K562 (cell line): ENCODE measurements at regions not wholly inside any gene's neighbourhood (a gene's known extent, or its start where the extent isn't known, plus 50 kb on each side); places are given as distances from the start of the nearest gene placed in this dataset.

ENCODE experiments used
- BCL6 ChIP-seq: fragments of 250-450 bp; sonication (Bioruptor Pico); IDR thresholded peaks from 2 replicates; pipeline ENCODE4 v1.4.0; 2020
- CEBPG ChIP-seq, 3 experiments: fragments of 200-800 bp in 1 of 3; sonication (Bioruptor generic) in 1 of 3; sonication (generic) in 1 of 3; formaldehyde crosslinking in 1 of 3; IDR thresholded peaks in 2 of 3; conservative IDR thresholded peaks in 1 of 3; 2 replicates each; pipeline versions ENCODE4 v1.6.1 to v1.8.0; 2016 to 2022; ENCODE audit warnings: missing compliant biosample characterization in 2 of 3, missing genetic modification characterization in 2 of 3, mild to moderate bottlenecking in 1 of 3, missing genetic modification reagents in 1 of 3
- CREBBP ChIP-seq: IDR thresholded peaks from one replicate; pipeline ENCODE4 v1.6.1; 2012; ENCODE audit warnings: low read depth, mild to moderate bottlenecking, control low read depth, inconsistent platforms, low read length
- E2F4 ChIP-seq: sonication (generic); formaldehyde crosslinking; IDR thresholded peaks from 2 replicates; pipeline ENCODE4 v1.8.0; 2022; ENCODE audit warnings: mild to moderate bottlenecking, low read depth, missing genetic modification reagents
- ELF2 ChIP-seq: fragments of 250-450 bp; sonication (Bioruptor Pico); IDR thresholded peaks from 2 replicates; pipeline ENCODE4 v1.5.0; 2021; ENCODE audit warnings: mild to moderate bottlenecking
- FOXA1 ChIP-seq: fragments of 450-650 bp; IDR thresholded peaks from 2 replicates; pipeline ENCODE4 v1.6.1; 2016; ENCODE audit warnings: mild to moderate bottlenecking, borderline replicate concordance
- HDAC3 ChIP-seq: fragments of 450-650 bp; IDR thresholded peaks from 2 replicates; pipeline ENCODE4 v1.6.1; 2018; ENCODE audit warnings: borderline replicate concordance, mild to moderate bottlenecking, moderate library complexity; ENCODE audit not compliant: partially characterized antibody
- PATZ1 ChIP-seq: fragments of 250-450 bp; sonication (Bioruptor Pico); IDR thresholded peaks from 2 replicates; pipeline ENCODE4 v1.5.0; 2020; ENCODE audit warnings: mild to moderate bottlenecking, borderline replicate concordance
- SIN3A ChIP-seq, 2 experiments: fragments of 150-350 bp in 1 of 2; IDR thresholded peaks; 2 replicates each; pipeline ENCODE4 v1.6.1; 2011 to 2016; ENCODE audit warnings: borderline replicate concordance in 2 of 2, low read depth in 2 of 2, low read length in 2 of 2, mild to moderate bottlenecking in 2 of 2, moderate library complexity in 2 of 2; ENCODE audit not compliant: control insufficient read depth in 1 of 2
- SMAD2 ChIP-seq: fragments of 150-350 bp; IDR thresholded peaks from 2 replicates; pipeline ENCODE4 v1.6.1; 2014; ENCODE audit warnings: low read depth, mild to moderate bottlenecking, low read length
- SMARCC2 ChIP-seq: fragments of 450-650 bp; IDR thresholded peaks from 2 replicates; pipeline ENCODE4 v1.6.1; 2017; ENCODE audit warnings: antibody characterized with exemption, moderate library complexity, mild to moderate bottlenecking, low read depth
- SMARCE1 ChIP-seq: fragments of 450-650 bp; IDR thresholded peaks from 2 replicates; pipeline ENCODE4 v1.7.1; 2016; ENCODE audit warnings: mild to moderate bottlenecking
- SP1 ChIP-seq: sonication (generic); formaldehyde crosslinking; IDR thresholded peaks from 2 replicates; pipeline ENCODE4 v1.8.1; 2022; ENCODE audit warnings: mild to moderate bottlenecking, missing genetic modification reagents
- TCF7 ChIP-seq: sonication (generic); IDR thresholded peaks from 2 replicates; pipeline ENCODE4 v1.6.1; 2016; ENCODE audit warnings: antibody characterized with exemption, borderline replicate concordance
- TF ChIP-seq, protein P1 (sequence below): fragments of 250-450 bp; sonication (Bioruptor Pico); IDR thresholded peaks from 2 replicates; pipeline ENCODE4 v1.5.0; 2021
- TF ChIP-seq, protein P2 (sequence below): fragments of 450-650 bp; formaldehyde crosslinking; IDR thresholded peaks from 2 replicates; pipeline ENCODE4 v1.4.0; 2022; ENCODE audit warnings: missing genetic modification characterization
- TF ChIP-seq, protein P3 (sequence below): sonication (generic); IDR thresholded peaks from 2 replicates; pipeline ENCODE4 v1.6.1; 2016
- TF ChIP-seq, protein P4 (sequence below): sonication (generic); formaldehyde crosslinking; IDR thresholded peaks from 2 replicates; pipeline ENCODE4 v1.8.0; 2022; ENCODE audit warnings: mild to moderate bottlenecking, missing genetic modification reagents

DNA sequence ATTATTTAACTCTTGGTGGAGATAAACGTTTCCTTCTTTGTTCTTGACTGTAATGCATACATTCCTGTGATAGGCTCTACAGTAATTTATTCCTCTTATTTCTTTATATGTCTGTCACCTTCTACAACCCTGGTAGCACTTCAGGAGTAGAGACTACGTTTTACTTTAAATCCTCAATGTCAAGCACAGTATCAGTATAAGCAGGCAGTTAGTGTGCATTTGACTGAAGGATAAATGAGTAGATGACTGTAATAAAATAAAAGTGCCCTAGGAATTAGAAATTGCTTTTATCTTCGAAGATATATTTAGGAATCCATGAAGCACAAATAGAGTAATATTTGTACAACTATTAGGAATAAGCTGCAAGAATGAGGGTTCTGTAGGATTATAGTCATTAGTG, 599.6 kb upstream of the PRMT6 start (continued):
- TF ChIP-seq, protein P1, sequence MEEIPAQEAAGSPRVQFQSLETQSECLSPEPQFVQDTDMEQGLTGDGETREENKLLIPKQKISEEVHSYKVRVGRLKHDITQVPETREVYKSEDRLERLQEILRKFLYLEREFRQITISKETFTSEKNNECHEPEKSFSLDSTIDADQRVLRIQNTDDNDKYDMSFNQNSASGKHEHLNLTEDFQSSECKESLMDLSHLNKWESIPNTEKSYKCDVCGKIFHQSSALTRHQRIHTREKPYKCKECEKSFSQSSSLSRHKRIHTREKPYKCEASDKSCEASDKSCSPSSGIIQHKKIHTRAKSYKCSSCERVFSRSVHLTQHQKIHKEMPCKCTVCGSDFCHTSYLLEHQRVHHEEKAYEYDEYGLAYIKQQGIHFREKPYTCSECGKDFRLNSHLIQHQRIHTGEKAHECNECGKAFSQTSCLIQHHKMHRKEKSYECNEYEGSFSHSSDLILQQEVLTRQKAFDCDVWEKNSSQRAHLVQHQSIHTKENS = no peak
- TF ChIP-seq CREBBP (no peak), SMAD2 (no peak), HDAC3 (no peak), TCF7 (no peak), SIN3A (IDR thresholded peaks at IDR 0.05; ENCODE audit: borderline replicate concordance in 2 of 2, control insufficient read depth in 1 of 2, low read depth in 2 of 2, low read length in 2 of 2) (no peak), SMARCC2 (no peak), E2F4 (CRISPR knock-in tag) (no peak), CEBPG (CRISPR knock-in tag; IDR thresholded peaks at IDR 0.05) (no peak), CEBPG (tag; conservative IDR thresholded peaks at IDR 0.05 in 1 of 2, IDR thresholded peaks at IDR 0.05 in 1 of 2) (no peak), ELF2 (no peak), PATZ1 (no peak), FOXA1 (no peak), SMARCE1 (no peak), BCL6 (CRISPR knock-in tag) (no peak), SP1 (CRISPR knock-in tag) (no peak)
- TF ChIP-seq, protein P2, sequence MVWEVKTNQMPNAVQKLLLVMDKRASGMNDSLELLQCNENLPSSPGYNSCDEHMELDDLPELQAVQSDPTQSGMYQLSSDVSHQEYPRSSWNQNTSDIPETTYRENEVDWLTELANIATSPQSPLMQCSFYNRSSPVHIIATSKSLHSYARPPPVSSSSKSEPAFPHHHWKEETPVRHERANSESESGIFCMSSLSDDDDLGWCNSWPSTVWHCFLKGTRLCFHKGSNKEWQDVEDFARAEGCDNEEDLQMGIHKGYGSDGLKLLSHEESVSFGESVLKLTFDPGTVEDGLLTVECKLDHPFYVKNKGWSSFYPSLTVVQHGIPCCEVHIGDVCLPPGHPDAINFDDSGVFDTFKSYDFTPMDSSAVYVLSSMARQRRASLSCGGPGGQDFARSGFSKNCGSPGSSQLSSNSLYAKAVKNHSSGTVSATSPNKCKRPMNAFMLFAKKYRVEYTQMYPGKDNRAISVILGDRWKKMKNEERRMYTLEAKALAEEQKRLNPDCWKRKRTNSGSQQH (CRISPR knock-in tag) = no peak
- TF ChIP-seq, protein P3, sequence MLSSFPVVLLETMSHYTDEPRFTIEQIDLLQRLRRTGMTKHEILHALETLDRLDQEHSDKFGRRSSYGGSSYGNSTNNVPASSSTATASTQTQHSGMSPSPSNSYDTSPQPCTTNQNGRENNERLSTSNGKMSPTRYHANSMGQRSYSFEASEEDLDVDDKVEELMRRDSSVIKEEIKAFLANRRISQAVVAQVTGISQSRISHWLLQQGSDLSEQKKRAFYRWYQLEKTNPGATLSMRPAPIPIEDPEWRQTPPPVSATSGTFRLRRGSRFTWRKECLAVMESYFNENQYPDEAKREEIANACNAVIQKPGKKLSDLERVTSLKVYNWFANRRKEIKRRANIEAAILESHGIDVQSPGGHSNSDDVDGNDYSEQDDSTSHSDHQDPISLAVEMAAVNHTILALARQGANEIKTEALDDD = no peak
- TF ChIP-seq, protein P4, sequence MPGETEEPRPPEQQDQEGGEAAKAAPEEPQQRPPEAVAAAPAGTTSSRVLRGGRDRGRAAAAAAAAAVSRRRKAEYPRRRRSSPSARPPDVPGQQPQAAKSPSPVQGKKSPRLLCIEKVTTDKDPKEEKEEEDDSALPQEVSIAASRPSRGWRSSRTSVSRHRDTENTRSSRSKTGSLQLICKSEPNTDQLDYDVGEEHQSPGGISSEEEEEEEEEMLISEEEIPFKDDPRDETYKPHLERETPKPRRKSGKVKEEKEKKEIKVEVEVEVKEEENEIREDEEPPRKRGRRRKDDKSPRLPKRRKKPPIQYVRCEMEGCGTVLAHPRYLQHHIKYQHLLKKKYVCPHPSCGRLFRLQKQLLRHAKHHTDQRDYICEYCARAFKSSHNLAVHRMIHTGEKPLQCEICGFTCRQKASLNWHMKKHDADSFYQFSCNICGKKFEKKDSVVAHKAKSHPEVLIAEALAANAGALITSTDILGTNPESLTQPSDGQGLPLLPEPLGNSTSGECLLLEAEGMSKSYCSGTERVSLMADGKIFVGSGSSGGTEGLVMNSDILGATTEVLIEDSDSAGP = no peak
